ENCODE measurements at regions not wholly inside any gene's neighbourhood (a gene's known extent, or its start where the extent isn't known, plus 50 kb on each side); places are given as distances from the start of the nearest gene placed in this dataset.
"Not testable (repeated sequence)": the region's sequence is repeated elsewhere in the genome, so short reads cannot be mapped to it uniquely, and the experiment has no call there.

- no peak for DNase-seq (ENCODE audit: low read depth in 2 of 2)
These were observed 81.1 kb upstream of the SPRY4 start for GRCh38 chr5:142405814-142406395.

GRCh38 chr5:142405023-142405422 is 80.2 kb upstream of the SPRY4 start:
- no peak for DNase-seq (ENCODE audit: low read depth in 2 of 2)

GRCh38 chr5:142404046-142404477 is 79.2 kb upstream of the SPRY4 start:
- no peak for DNase-seq (ENCODE audit: low read depth in 2 of 2)

GRCh38 chr5:142403583-142403982 is 78.8 kb upstream of the SPRY4 start:
- no peak for DNase-seq (ENCODE audit: low read depth in 2 of 2)

- DNase-seq (ENCODE audit: low read depth in 2 of 2) = no peak
These were observed 78.0 kb upstream of the SPRY4 start for GRCh38 chr5:142402752-142403318.

- DNase-seq (ENCODE audit: low read depth in 2 of 2) = no peak
These were observed 75.6 kb upstream of the SPRY4 start for GRCh38 chr5:142400415-142400814.

GRCh38 chr5:142399891-142400290 is 75.1 kb upstream of the SPRY4 start:
- DNase-seq (ENCODE audit: low read depth in 2 of 2) = no peak

- DNase-seq (ENCODE audit: low read depth in 2 of 2) = no peak
These were observed 73.9 kb upstream of the SPRY4 start for GRCh38 chr5:142398730-142399055.

GRCh38 chr5:142398011-142398729 is 73.3 kb upstream of the SPRY4 start:
- DNase-seq (ENCODE audit: low read depth in 2 of 2) = not testable (repeated sequence)

GRCh38 chr5:142397178-142397577 is 72.4 kb upstream of the SPRY4 start:
- no peak for DNase-seq (ENCODE audit: low read depth in 2 of 2)

- no peak for DNase-seq (ENCODE audit: low read depth in 2 of 2)
These were observed 71.7 kb upstream of the SPRY4 start for GRCh38 chr5:142396436-142397038.

- no peak for DNase-seq (ENCODE audit: low read depth in 2 of 2)
These were observed 70.5 kb upstream of the SPRY4 start for GRCh38 chr5:142395334-142395733.

GRCh38 chr5:142391058-142391845 is 66.4 kb upstream of the SPRY4 start:
- no peak for DNase-seq (ENCODE audit: low read depth in 2 of 2)

GRCh38 chr5:142390334-142390733 is 65.5 kb upstream of the SPRY4 start:
- DNase-seq (ENCODE audit: low read depth in 2 of 2) = no peak

- DNase-seq (ENCODE audit: low read depth in 2 of 2) = no peak
These were observed 63.9 kb upstream of the SPRY4 start for GRCh38 chr5:142388696-142389095.

- DNase-seq (ENCODE audit: low read depth in 2 of 2) = no peak
These were observed 62.3 kb upstream of the SPRY4 start for GRCh38 chr5:142387024-142387682.

- DNase-seq (ENCODE audit: low read depth in 2 of 2) = no peak
These were observed 61.6 kb upstream of the SPRY4 start for GRCh38 chr5:142386137-142387023.

- no peak for DNase-seq (ENCODE audit: low read depth in 2 of 2)
These were observed 60.4 kb upstream of the SPRY4 start for GRCh38 chr5:142385194-142385593.

GRCh38 chr5:142384014-142384413 is 59.2 kb upstream of the SPRY4 start:
- DNase-seq (ENCODE audit: low read depth in 2 of 2) = no peak

GRCh38 chr5:142382186-142382585 is 57.4 kb upstream of the SPRY4 start:
- no peak for DNase-seq (ENCODE audit: low read depth in 2 of 2)

Measured in stimulated activated CD4-positive, alpha-beta T cell treated with anti-CD3 and anti-CD28 coated beads, Interleukin-12 subunit alpha, Interleukin-12 subunit beta, amount 100 ng/mL, for 24 hours (primary cell).